SK-N-SH (cell line): ENCODE measurements at regions not wholly inside any gene's neighbourhood (a gene's known extent, or its start where the extent isn't known, plus 50 kb on each side); places are given as distances from the start of the nearest gene placed in this dataset.

Source experiments
- CTCF ChIP-seq: fragments of 200-600 bp; sonication (generic); IDR thresholded peaks from 2 replicates; pipeline ENCODE4 v1.6.1; 2017; ENCODE audit warnings: antibody characterized with exemption, mild to moderate bottlenecking, moderate library complexity
- EP300 ChIP-seq, 2 experiments: IDR thresholded peaks; 2 replicates each; pipeline versions ENCODE4 v1.4.0 to v1.6.1; 2012; ENCODE audit warnings: borderline replicate concordance in 1 of 2, low read depth in 1 of 2, low read length in 1 of 2
- EZH2phosphoT487 ChIP-seq: fragments of 200-600 bp; sonication (generic); IDR thresholded peaks from 2 replicates; pipeline ENCODE4 v1.6.1; 2017; ENCODE audit warnings: low read depth, mixed run types, mild to moderate bottlenecking, antibody characterized with exemption, moderate library complexity, borderline replicate concordance
- FOXM1 ChIP-seq: IDR thresholded peaks from 2 replicates; pipeline ENCODE4 v1.4.0; 2012; ENCODE audit warnings: low read depth, mild to moderate bottlenecking
- POLR2AphosphoS5 ChIP-seq: IDR thresholded peaks from 2 replicates; pipeline ENCODE4 v1.6.1; 2012; ENCODE audit warnings: low read depth, low read length
- RAD21 ChIP-seq: IDR thresholded peaks from 2 replicates; pipeline ENCODE4 v1.6.1; 2012; ENCODE audit warnings: mild to moderate bottlenecking, low read length
- SIN3A ChIP-seq: IDR thresholded peaks from 2 replicates; pipeline ENCODE4 v1.6.1; 2012; ENCODE audit warnings: low read depth, mild to moderate bottlenecking, low read length, moderate library complexity, borderline replicate concordance
- TAF1 ChIP-seq: IDR thresholded peaks from 2 replicates; pipeline ENCODE4 v1.6.1; 2012; ENCODE audit warnings: low read depth, mild to moderate bottlenecking, low read length, moderate library complexity, borderline replicate concordance

- TF ChIP-seq EP300 (IDR thresholded peaks at IDR 0.05; ENCODE audit: borderline replicate concordance in 1 of 2, low read depth in 1 of 2, low read length in 1 of 2): no peak
- TF ChIP-seq RAD21: peak; percentile 45
- no peak for TF ChIP-seq POLR2AphosphoS5
- no peak for TF ChIP-seq SIN3A
- TF ChIP-seq FOXM1: no peak
- no peak for TF ChIP-seq TAF1
- TF ChIP-seq CTCF: peak; percentile 50
- no peak for TF ChIP-seq EZH2phosphoT487
Measured at GRCh38 chr11:20243974-20244373, 83.7 kb upstream of the DBX1 start.
